H1 (cell line): ENCODE measurements at regions not wholly inside any gene's neighbourhood (a gene's known extent, or its start where the extent isn't known, plus 50 kb on each side); places are given as distances from the start of the nearest gene placed in this dataset.

ENCODE experiments used
- CTCF ChIA-PET: fragments of 300-600 bp; sonication (Branson Sonifier 250); formaldehyde crosslinking; loops from one replicate; lab custom pipeline; 2021; ENCODE audit not compliant: partially characterized antibody; lab: Charles Lee
- POLR2A ChIA-PET: fragments of 300-600 bp; sonication (Branson Sonifier 250); formaldehyde crosslinking; loops from one replicate; lab custom pipeline; 2021; ENCODE audit warnings: inconsistent platforms; ENCODE audit not compliant: partially characterized antibody; lab: Charles Lee
- DNase-seq, 2 experiments: peaks; one replicate each; pipeline versions ENCODE4 v3.0.0 to v3.0.0-alpha.2; 2010 to 2022; ENCODE audit warnings: low spot score in 2 of 2, low read depth in 1 of 2, mixed read lengths in 1 of 2
- FAIRE-seq: peaks from 2 replicates; lab custom pipeline; 2011; peaks lifted over from hg19 to GRCh38; lab: Jason Lieb, UNC
- H2AFZ ChIP-seq: 2 replicates; pipeline ENCODE4 v1.8.1; 2012; ENCODE audit warnings: low read length, inconsistent platforms
- H2AK5ac ChIP-seq: 2 replicates; pipeline ENCODE4 v1.6.1; 2013; ENCODE audit warnings: low read depth, low read length
- H2BK120ac ChIP-seq: replicated peaks from 2 replicates; pipeline ENCODE3; 2013; ENCODE audit warnings: low read depth, low read length, inconsistent platforms
- H2BK12ac ChIP-seq: 2 replicates; pipeline ENCODE4 v1.6.1; 2013; ENCODE audit warnings: low read depth, low read length
- H2BK15ac ChIP-seq: 2 replicates; pipeline ENCODE4 v1.6.1; 2013; ENCODE audit warnings: low read length
- H2BK20ac ChIP-seq: 2 replicates; pipeline ENCODE4 v1.6.1; 2013; ENCODE audit warnings: low read length
- H2BK5ac ChIP-seq: 2 replicates; pipeline ENCODE4 v1.6.1; 2013; ENCODE audit warnings: low read depth, low read length
- H3K14ac ChIP-seq: 2 replicates; pipeline ENCODE4 v1.6.1; 2013; ENCODE audit warnings: inconsistent platforms; ENCODE audit not compliant: insufficient read length
- H3K18ac ChIP-seq: 2 replicates; pipeline ENCODE4 v1.6.1; 2013; ENCODE audit warnings: low read length; ENCODE audit errors: extremely low read depth
- H3K23ac ChIP-seq: 2 replicates; pipeline ENCODE4 v1.6.1; 2013; ENCODE audit warnings: inconsistent platforms; ENCODE audit not compliant: insufficient read length
- H3K23me2 ChIP-seq: 2 replicates; pipeline ENCODE4 v1.6.1; 2013; ENCODE audit warnings: low read depth, low read length
- H3K27ac ChIP-seq: 2 replicates; pipeline ENCODE4 v1.6.1; 2011; ENCODE audit warnings: low read depth, low read length, inconsistent platforms
- H3K27me3 ChIP-seq, 4 experiments: replicated peaks in 1 of 4; 1 replicate in 1 of 4; 2 replicates in 3 of 4; pipeline versions ENCODE4 v1.6.1 to v1.8.1; 2011 to 2013; ENCODE audit warnings: low read length in 3 of 4, mild to moderate bottlenecking in 3 of 4, inconsistent platforms in 2 of 4, mixed read lengths in 2 of 4, moderate library complexity in 1 of 4; ENCODE audit not compliant: control insufficient read depth in 3 of 4, insufficient read depth in 3 of 4; ENCODE audit errors: extremely low read depth in 1 of 4
- H3K36me3 ChIP-seq, 4 experiments: 2 replicates each; pipeline versions ENCODE4 v1.6.1 to v1.8.1; 2011 to 2013; ENCODE audit warnings: mild to moderate bottlenecking in 4 of 4, low read length in 3 of 4, moderate library complexity in 2 of 4, control low read depth in 1 of 4, inconsistent platforms in 1 of 4; ENCODE audit not compliant: insufficient read depth in 4 of 4, control insufficient read depth in 2 of 4
- H3K4ac ChIP-seq: replicated peaks from 2 replicates; pipeline ENCODE3; 2013; ENCODE audit warnings: low read length, low read depth, mixed read lengths, inconsistent platforms; ENCODE audit not compliant: insufficient read length
- H3K4me1 ChIP-seq, 4 experiments: replicated peaks in 1 of 4; 1 replicate in 1 of 4; 2 replicates in 3 of 4; pipeline versions ENCODE4 v1.6.1 to v1.8.1; 2011 to 2013; ENCODE audit warnings: low read length in 3 of 4, inconsistent platforms in 2 of 4, mixed read lengths in 1 of 4; ENCODE audit not compliant: insufficient read depth in 4 of 4, control insufficient read depth in 3 of 4
- H3K4me2 ChIP-seq, 2 experiments: 2 replicates each; pipeline versions ENCODE4 v1.6.1 to v1.8.1; 2011 to 2013; ENCODE audit warnings: low read depth in 2 of 2, low read length in 2 of 2, control low read depth in 1 of 2, inconsistent platforms in 1 of 2, mild to moderate bottlenecking in 1 of 2; ENCODE audit not compliant: insufficient read depth in 1 of 2
- H3K4me3 ChIP-seq, 4 experiments: fragments of 200-600, 300-600 bp in 1 of 4; sonication (generic), shearing (Covaris generic), sonication (Bioruptor Twin) in 1 of 4; 2 replicates each; pipeline versions ENCODE4 v1.5.1 to v1.8.1; 2011 to 2016; ENCODE audit warnings: low read length in 4 of 4, low read depth in 3 of 4, control low read depth in 2 of 4, inconsistent platforms in 2 of 4, mild to moderate bottlenecking in 2 of 4, mixed read lengths in 1 of 4, moderate library complexity in 1 of 4; ENCODE audit not compliant: insufficient read depth in 2 of 4; ENCODE audit errors: extremely low read depth in 1 of 4
- H3K56ac ChIP-seq: replicated peaks from 2 replicates; pipeline ENCODE3; 2013; ENCODE audit warnings: low read depth, mild to moderate bottlenecking, mixed read lengths, low read length, inconsistent platforms; ENCODE audit not compliant: insufficient read length
- H3K79me1 ChIP-seq: 2 replicates; pipeline ENCODE4 v1.6.1; 2013; ENCODE audit warnings: low read depth, low read length, control low read depth
- H3K79me2 ChIP-seq, 2 experiments: 2 replicates each; pipeline versions ENCODE4 v1.6.1 to v1.8.1; 2012 to 2013; ENCODE audit warnings: low read length in 2 of 2, mild to moderate bottlenecking in 2 of 2, inconsistent platforms in 1 of 2; ENCODE audit not compliant: insufficient read depth in 2 of 2, control insufficient read depth in 1 of 2
- H3K9ac ChIP-seq, 4 experiments: replicated peaks in 1 of 4; 1 replicate in 1 of 4; 2 replicates in 3 of 4; pipeline versions ENCODE4 v1.6.1 to v1.8.1; 2011 to 2013; ENCODE audit warnings: low read depth in 3 of 4, low read length in 3 of 4, control low read depth in 2 of 4, mild to moderate bottlenecking in 2 of 4, moderate library complexity in 2 of 4, inconsistent platforms in 1 of 4; ENCODE audit errors: extremely low read depth in 1 of 4
- H3K9me3 ChIP-seq, 2 experiments: 2 replicates each; pipeline versions ENCODE4 v1.6.1 to v1.8.1; 2012 to 2013; ENCODE audit warnings: mild to moderate bottlenecking in 2 of 2, moderate library complexity in 2 of 2, control low read depth in 1 of 2, inconsistent platforms in 1 of 2, low read depth in 1 of 2, low read length in 1 of 2, mixed read lengths in 1 of 2; ENCODE audit not compliant: insufficient read depth in 2 of 2
- H4K20me1 ChIP-seq, 2 experiments: replicated peaks in 1 of 2; 2 replicates each; pipeline versions ENCODE3 to v1.8.1; 2011 to 2013; ENCODE audit warnings: inconsistent platforms in 2 of 2, low read length in 2 of 2, mild to moderate bottlenecking in 1 of 2; ENCODE audit not compliant: insufficient read depth in 2 of 2, control insufficient read depth in 1 of 2
- H4K5ac ChIP-seq: 2 replicates; pipeline ENCODE4 v1.6.1; 2013; ENCODE audit warnings: low read length, low read depth, mixed read lengths, inconsistent platforms; ENCODE audit not compliant: insufficient read length
- H4K8ac ChIP-seq: 2 replicates; pipeline ENCODE4 v1.8.0; 2013; ENCODE audit warnings: mild to moderate bottlenecking, moderate library complexity, low read length, inconsistent platforms; ENCODE audit not compliant: insufficient read depth; ENCODE audit errors: extremely low read depth
- H4K91ac ChIP-seq: replicated peaks from 2 replicates; pipeline ENCODE3; 2013; ENCODE audit warnings: low read length, mixed read lengths, inconsistent platforms; ENCODE audit not compliant: insufficient read length
- HDAC2 ChIP-seq, 2 experiments: fragments of 300-600 bp in 1 of 2; sonication (generic) in 1 of 2; IDR thresholded peaks; 2 replicates each; pipeline ENCODE4 v1.6.1; 2011 to 2012; ENCODE audit warnings: low read depth in 2 of 2, low read length in 2 of 2, mild to moderate bottlenecking in 2 of 2, moderate library complexity in 2 of 2, borderline replicate concordance in 1 of 2, inconsistent platforms in 1 of 2
- JUND ChIP-seq: IDR thresholded peaks from 2 replicates; pipeline ENCODE4 v1.6.1; 2011; ENCODE audit warnings: mild to moderate bottlenecking, improper control_type of control experiment, low read length
- KDM1A ChIP-seq: fragments of 200-600, 300-600 bp; sonication (generic); IDR thresholded peaks from 2 replicates; pipeline ENCODE4 v1.7.1; 2016; ENCODE audit warnings: mild to moderate bottlenecking, low read length, borderline replicate concordance
- RAD21 ChIP-seq, 2 experiments: IDR thresholded peaks in 1 of 2; conservative IDR thresholded peaks in 1 of 2; 2 replicates each; pipeline ENCODE4 v1.6.1; 2011; ENCODE audit warnings: low read depth in 2 of 2, low read length in 2 of 2, improper control_type of control experiment in 1 of 2, inconsistent platforms in 1 of 2, mild to moderate bottlenecking in 1 of 2, moderate library complexity in 1 of 2
- WGBS, 2 experiments: shearing (Covaris generic) in 1 of 2; methylation state at CpG; one replicate each; pipeline versions ENCODE4 v1.1.6 to v1.1.7; 2013 to 2015; ENCODE audit warnings: low lambda C conversion rate in 2 of 2, mixed read lengths in 2 of 2, inconsistent platforms in 1 of 2, low coverage in 1 of 2, missing lambda C conversion rate in 1 of 2; ENCODE audit not compliant: insufficient replicate concordance in 2 of 2, insufficient coverage in 1 of 2, insufficient read length in 1 of 2; ENCODE audit errors: extremely low coverage in 1 of 2, missing lambda C conversion rate in 1 of 2; 5-methylcytosine and 5-hydroxymethylcytosine counted together

GRCh38 chr1:87506147-87506546, 177.5 kb downstream of the LMO4 start:
- Histone ChIP-seq H3K14ac (no peak overlapping the region), H3K9me3 (no peaks in the 10 kb centered on the region), H2AFZ (no peak overlapping the region), H2BK20ac (no peak overlapping the region), H4K20me1 (no peaks in the 10 kb centered on the region), H3K27me3 (no peaks in the 10 kb centered on the region), H3K9ac (no peak overlapping the region), H3K23ac (no peak overlapping the region), H3K79me1 (no peaks in the 10 kb centered on the region), H3K27ac (no peak overlapping the region), H4K5ac (no peak overlapping the region), H3K18ac (no peak overlapping the region), H3K23me2 (no peaks in the 10 kb centered on the region), H2BK5ac (no peak overlapping the region), H3K4me3 (no peak overlapping the region), H3K4me2 (no peak overlapping the region), H4K91ac (no peak overlapping the region), H3K36me3 (no peaks in the 10 kb centered on the region), H3K4ac (no peak overlapping the region), H3K56ac (no peak overlapping the region), H2BK15ac (no peak overlapping the region), H3K4me1 (no peaks in the 10 kb centered on the region), H4K8ac (no peak overlapping the region), H2AK5ac (no peak overlapping the region), H3K79me2 (no peaks in the 10 kb centered on the region), H2BK120ac (no peak overlapping the region), H2BK12ac (no peak overlapping the region)
- FAIRE-seq (no peak), DNase-seq (no peak)
- CTCF ChIA-PET, result no interaction called here
- 71% methylated on average over 8 of the region's 8 CpGs; no CpG with 5 or more reads in 1 of the 2 experiments for WGBS, 2 experiments
- POLR2A ChIA-PET, result no interaction called here
- TF ChIP-seq RAD21 (IDR thresholded peaks at IDR 0.05 in 1 of 2, conservative IDR thresholded peaks at IDR 0.05 in 1 of 2; ENCODE audit: low read depth in 2 of 2, low read length in 2 of 2) (no peak), JUND (no peak), HDAC2 (IDR thresholded peaks at IDR 0.05; ENCODE audit: borderline replicate concordance in 1 of 2, low read depth in 2 of 2, low read length in 2 of 2) (no peak), KDM1A (no peak)
